B cell (primary cell): ENCODE measurements at regions not wholly inside any gene's neighbourhood (a gene's known extent, or its start where the extent isn't known, plus 50 kb on each side); places are given as distances from the start of the nearest gene placed in this dataset.

Experiments
- ATAC-seq: fragments of 200-7000 bp; cut with Tn5 transposase; one replicate; pipeline ENCODE4 v1.10.0; 2021; ENCODE audit warnings: low read depth, mild to moderate bottlenecking, moderate number of reproducible peaks, moderate library complexity
- CTCF ChIA-PET: fragments of 350-600 bp; sonication (Branson Sonifier 250); formaldehyde crosslinking; loops from one replicate; lab custom pipeline; 2021; ENCODE audit warnings: antibody characterized with exemption, inconsistent platforms; lab: Charles Lee
- POLR2A ChIA-PET: fragments of 350-600 bp; sonication (Branson Sonifier 250); formaldehyde crosslinking; loops from one replicate; lab custom pipeline; 2021; ENCODE audit warnings: antibody characterized with exemption; lab: Charles Lee
- DNase-seq: peaks from one replicate; pipeline ENCODE4 v3.0.0; 2013
- H2AFZ ChIP-seq: 2 replicates; pipeline ENCODE4 v1.6.1; 2012; ENCODE audit warnings: mild to moderate bottlenecking, low read depth, low read length; ENCODE audit not compliant: insufficient read depth, poor library complexity, severe bottlenecking
- H3K27ac ChIP-seq, 2 donors: 1 replicate in 1 of 2; 2 replicates in 1 of 2; pipeline ENCODE4 v1.5.1; 2012 to 2013; ENCODE audit warnings: low read length in 2 of 2, mild to moderate bottlenecking in 2 of 2, moderate library complexity in 1 of 2
- H3K27me3 ChIP-seq, 4 experiments: fragments of 200-600 bp in 1 of 4; sonication (generic) in 1 of 4; replicated peaks in 1 of 4; 1 replicate in 2 of 4; 2 replicates in 2 of 4; pipeline versions ENCODE4 v1.6.1 to v1.7.0; 2013 to 2016; ENCODE audit warnings: low read length in 3 of 4, mild to moderate bottlenecking in 2 of 4, mixed read lengths in 1 of 4, moderate library complexity in 1 of 4; ENCODE audit not compliant: insufficient read depth in 4 of 4, control insufficient read depth in 3 of 4; ENCODE audit errors: control extremely low read depth in 1 of 4
- H3K36me3 ChIP-seq, 2 experiments: replicated peaks in 1 of 2; 1 replicate in 1 of 2; 2 replicates in 1 of 2; pipeline versions ENCODE4 v1.6.1 to v1.7.1; 2013; ENCODE audit warnings: low read length in 1 of 2; ENCODE audit not compliant: insufficient read depth in 2 of 2, control insufficient read depth in 1 of 2; ENCODE audit errors: control extremely low read depth in 1 of 2, extremely low read depth in 1 of 2
- H3K4me1 ChIP-seq, 2 donors: fragments of 200-600 bp in 1 of 2; sonication (generic) in 1 of 2; 1 replicate in 1 of 2; 2 replicates in 1 of 2; pipeline versions ENCODE4 v1.5.1 to v1.6.1; 2013 to 2017; ENCODE audit warnings: low read length in 2 of 2; ENCODE audit not compliant: control insufficient read depth in 2 of 2, insufficient read depth in 2 of 2
- H3K4me2 ChIP-seq: replicated peaks from 2 replicates; pipeline ENCODE3; 2012; ENCODE audit warnings: mild to moderate bottlenecking, low read depth, low read length; ENCODE audit not compliant: poor library complexity, severe bottlenecking
- H3K4me3 ChIP-seq, 5 experiments: fragments of 200-600 bp in 1 of 5; sonication (generic) in 1 of 5; 1 replicate in 3 of 5; 2 replicates in 2 of 5; pipeline versions ENCODE4 v1.5.1 to v1.7.0; 2011 to 2016; ENCODE audit warnings: low read length in 4 of 5, mild to moderate bottlenecking in 4 of 5, low read depth in 2 of 5, control low read depth in 1 of 5, moderate library complexity in 1 of 5; ENCODE audit not compliant: insufficient read depth in 1 of 5; ENCODE audit errors: control extremely low read depth in 1 of 5, extremely low read depth in 1 of 5
- H3K79me2 ChIP-seq: fragments of 200-600 bp; sonication (generic); one replicate; pipeline ENCODE4 v1.6.0; 2016; ENCODE audit warnings: low read length; ENCODE audit not compliant: control insufficient read depth, insufficient read depth
- H3K9ac ChIP-seq: fragments of 200-600 bp; sonication (generic); 2 replicates; pipeline ENCODE4 v1.6.1; 2017; ENCODE audit warnings: mild to moderate bottlenecking, low read length, moderate library complexity
- H3K9me3 ChIP-seq, 3 donors: one replicate each; pipeline versions ENCODE4 v1.6.1 to v1.7.1; 2013; ENCODE audit warnings: low read length in 2 of 3; ENCODE audit not compliant: control insufficient read depth in 2 of 3, insufficient read depth in 1 of 3; ENCODE audit errors: control extremely low read depth in 1 of 3
- H4K20me1 ChIP-seq: 2 replicates; pipeline ENCODE4 v1.6.0; 2012; ENCODE audit warnings: mild to moderate bottlenecking, low read length; ENCODE audit not compliant: insufficient read depth, control insufficient read depth, poor library complexity, severe bottlenecking
- H3K27ac Mint-ChIP-seq: one replicate; pipeline ENCODE4 v1.8.0; 2021; ENCODE audit warnings: mixed read lengths
- H3K27me3 Mint-ChIP-seq: one replicate; pipeline ENCODE4 v1.8.0; 2021; ENCODE audit warnings: mixed read lengths
- H3K4me1 Mint-ChIP-seq: one replicate; pipeline ENCODE4 v1.8.0; 2021; ENCODE audit warnings: mixed read lengths
- H3K4me3 Mint-ChIP-seq: one replicate; pipeline ENCODE4 v1.8.0; 2021; ENCODE audit warnings: mixed read lengths
- H3K9me3 Mint-ChIP-seq: one replicate; pipeline ENCODE4 v1.8.0; 2022; ENCODE audit warnings: mixed read lengths; ENCODE audit not compliant: insufficient read depth
- EZH2 ChIP-seq: IDR thresholded peaks from 2 replicates; pipeline ENCODE4 v1.6.1; 2012; ENCODE audit warnings: borderline replicate concordance, low read depth, mild to moderate bottlenecking, moderate library complexity, low read length; ENCODE audit not compliant: insufficient read depth, poor library complexity, severe bottlenecking
- WGBS: methylation state at CpG from one replicate; pipeline ENCODE4 v1.1.5; 2013; ENCODE audit warnings: missing lambda C conversion rate; ENCODE audit not compliant: insufficient coverage; 5-methylcytosine and 5-hydroxymethylcytosine counted together
- intact Hi-C: fragments of 100-400 bp; cut with micrococcal nuclease; formaldehyde crosslinking; loops from one replicate; pipeline ENCODE4 v1.10.0; 2022
- TF ChIP-seq, protein P1 (sequence below): fragments of 200-600 bp; IDR thresholded peaks from one replicate; pipeline ENCODE4 v1.8.0; 2022; ENCODE audit warnings: antibody characterized with exemption, mild to moderate bottlenecking

- Histone ChIP-seq H3K9ac (no peak overlapping the region), H3K4me3 (no peak overlapping the region), H3K79me2 (no peaks in the 10 kb centered on the region), H3K4me1 (no peaks in the 10 kb centered on the region), H3K4me2 (no peak overlapping the region), H3K27ac (no peak overlapping the region), H3K9me3 (no peaks in the 10 kb centered on the region), H2AFZ (no peak overlapping the region), H3K27me3 (no peaks in the 10 kb centered on the region), H3K36me3 (no peaks in the 10 kb centered on the region), H4K20me1 (no peaks in the 10 kb centered on the region)
- Mint-ChIP-seq H3K4me3 (no peak overlapping the region), H3K4me1 (no peaks in the 10 kb centered on the region), H3K27ac (no peak overlapping the region), H3K27me3 (no peaks in the 10 kb centered on the region), H3K9me3 (no peaks in the 10 kb centered on the region)
- TF ChIP-seq, protein P1, sequence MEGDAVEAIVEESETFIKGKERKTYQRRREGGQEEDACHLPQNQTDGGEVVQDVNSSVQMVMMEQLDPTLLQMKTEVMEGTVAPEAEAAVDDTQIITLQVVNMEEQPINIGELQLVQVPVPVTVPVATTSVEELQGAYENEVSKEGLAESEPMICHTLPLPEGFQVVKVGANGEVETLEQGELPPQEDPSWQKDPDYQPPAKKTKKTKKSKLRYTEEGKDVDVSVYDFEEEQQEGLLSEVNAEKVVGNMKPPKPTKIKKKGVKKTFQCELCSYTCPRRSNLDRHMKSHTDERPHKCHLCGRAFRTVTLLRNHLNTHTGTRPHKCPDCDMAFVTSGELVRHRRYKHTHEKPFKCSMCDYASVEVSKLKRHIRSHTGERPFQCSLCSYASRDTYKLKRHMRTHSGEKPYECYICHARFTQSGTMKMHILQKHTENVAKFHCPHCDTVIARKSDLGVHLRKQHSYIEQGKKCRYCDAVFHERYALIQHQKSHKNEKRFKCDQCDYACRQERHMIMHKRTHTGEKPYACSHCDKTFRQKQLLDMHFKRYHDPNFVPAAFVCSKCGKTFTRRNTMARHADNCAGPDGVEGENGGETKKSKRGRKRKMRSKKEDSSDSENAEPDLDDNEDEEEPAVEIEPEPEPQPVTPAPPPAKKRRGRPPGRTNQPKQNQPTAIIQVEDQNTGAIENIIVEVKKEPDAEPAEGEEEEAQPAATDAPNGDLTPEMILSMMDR, result no peak
- TF ChIP-seq EZH2, result no peak
- CTCF ChIA-PET, result interaction anchor here (0.7 kb wide), 1 partner anchor 324 kb away, joined by 3 read pairs; no protein-coding TSS in a partner anchor
- intact Hi-C loops, result no loop called here
- POLR2A ChIA-PET, result no interaction called here
- no peak for ATAC-seq
- no peak for DNase-seq
- 94% methylated on average over 7 of the region's 7 CpGs for WGBS
These were observed 206.2 kb upstream of the LRRC4C start for GRCh38 chr11:41665441-41666360.

GRCh38 chr11:41666951-41667653 is 207.7 kb upstream of the LRRC4C start:
- H3K4me2 ChIP-seq, result no peak overlapping the region
- H3K27ac Mint-ChIP-seq, result no peak overlapping the region
- H3K4me3 ChIP-seq, result no peak overlapping the region
- no peaks in the 10 kb centered on the region for H3K9me3 ChIP-seq
- H3K36me3 ChIP-seq, result no peaks in the 10 kb centered on the region
- DNase-seq (no peak), ATAC-seq (no peak)
- no peak overlapping the region for H2AFZ ChIP-seq
- no peak for TF ChIP-seq EZH2
- TF ChIP-seq, protein P1, result no peak
- ChIA-PET CTCF (no interaction called here), POLR2A (no interaction called here)
- no peaks in the 10 kb centered on the region for H3K4me1 Mint-ChIP-seq
- H3K4me1 ChIP-seq, result no peaks in the 10 kb centered on the region
- H3K9ac ChIP-seq, result no peak overlapping the region
- H3K4me3 Mint-ChIP-seq, result no peak overlapping the region
- H4K20me1 ChIP-seq, result no peaks in the 10 kb centered on the region
- no peaks in the 10 kb centered on the region for H3K27me3 Mint-ChIP-seq
- intact Hi-C loops, result no loop called here
- H3K27me3 ChIP-seq, result no peaks in the 10 kb centered on the region
- no peaks in the 10 kb centered on the region for H3K9me3 Mint-ChIP-seq
- no peak overlapping the region for H3K27ac ChIP-seq
- no peaks in the 10 kb centered on the region for H3K79me2 ChIP-seq
- WGBS, result 81% methylated on average over 4 of the region's 5 CpGs
